HepG2 (cell line): ENCODE measurements at regions not wholly inside any gene's neighbourhood (a gene's known extent, or its start where the extent isn't known, plus 50 kb on each side); places are given as distances from the start of the nearest gene placed in this dataset.

Experiments
- ATAC-seq: fragments of 200-7000 bp; cut with Tn5 transposase; 3 replicates; pipeline ENCODE4 v1.9.1; 2020; ENCODE audit warnings: mild to moderate bottlenecking, moderate library complexity
- BruUV-seq: library from RNA; stranded (reverse); fragments of 400-500 nt; replicated peaks from 2 replicates; lab custom pipeline; 2021; lab: Mats Ljungman, UMichigan
- CTCF ChIA-PET: fragments of 300-600 bp; formaldehyde crosslinking; extraction: SDS; loops from one replicate; lab custom pipeline; 2021; ENCODE audit warnings: low total read pairs, inconsistent platforms, low intra/inter-chr PET ratio; lab: Yijun Ruan, JAX
- POLR2A ChIA-PET: fragments of 350-600 bp; sonication (Branson Sonifier 250); formaldehyde crosslinking; loops from one replicate; lab custom pipeline; 2020; ENCODE audit warnings: antibody characterized with exemption, inconsistent platforms; lab: Yijun Ruan, JAX
- DNase-seq: peaks from one replicate; pipeline ENCODE4 v3.0.0-alpha.2; 2015; ENCODE audit warnings: low spot score
- FAIRE-seq: peaks from 3 replicates; lab custom pipeline; 2011; peaks lifted over from hg19 to GRCh38; lab: Jason Lieb, UNC
- H2AFZ ChIP-seq: one replicate; pipeline ENCODE4 v1.6.1; 2011; ENCODE audit warnings: low read length, inconsistent platforms
- H3K27ac ChIP-seq: fragments of 300-600 bp; 3 replicates; pipeline ENCODE4 v1.8.0; 2011; ENCODE audit warnings: mixed run types, mild to moderate bottlenecking, mixed read lengths, low read length, inconsistent platforms; ENCODE audit not compliant: insufficient read depth; ENCODE audit errors: extremely low read length
- H3K27me3 ChIP-seq, 2 experiments: fragments of 200-600 bp in 1 of 2; 2 replicates in 1 of 2; 3 replicates in 1 of 2; pipeline versions ENCODE4 v1.6.0 to v1.8.0; 2011; ENCODE audit warnings: low read length in 2 of 2, mild to moderate bottlenecking in 2 of 2, moderate library complexity in 2 of 2, inconsistent platforms in 1 of 2; ENCODE audit not compliant: insufficient read depth in 2 of 2, control insufficient read depth in 1 of 2
- H3K36me3 ChIP-seq, 2 experiments: fragments of 200-600 bp in 1 of 2; replicated peaks in 1 of 2; 2 replicates in 1 of 2; 3 replicates in 1 of 2; pipeline versions ENCODE4 v1.5.1 to v1.8.0; 2011; ENCODE audit warnings: low read length in 2 of 2, inconsistent platforms in 1 of 2; ENCODE audit not compliant: insufficient read depth in 2 of 2, control insufficient read depth in 1 of 2
- H3K4me1 ChIP-seq: 2 replicates; pipeline ENCODE4 v1.5.1; 2012; ENCODE audit warnings: low read length, inconsistent platforms; ENCODE audit not compliant: insufficient read depth
- H3K4me2 ChIP-seq: 2 replicates; pipeline ENCODE4 v1.6.0; 2011; ENCODE audit warnings: low read depth, low read length, inconsistent platforms
- H3K4me3 ChIP-seq, 3 experiments: fragments of 200-600 bp in 1 of 3; sonication (generic), shearing (Covaris generic) in 1 of 3; replicated peaks in 1 of 3; 2 replicates each; pipeline ENCODE4 v1.5.1; 2011 to 2016; ENCODE audit warnings: low read length in 3 of 3, inconsistent platforms in 2 of 3, low read depth in 2 of 3, mild to moderate bottlenecking in 2 of 3, control low read depth in 1 of 3, mixed read lengths in 1 of 3; ENCODE audit not compliant: insufficient read depth in 1 of 3
- H3K79me2 ChIP-seq: one replicate; pipeline ENCODE4 v1.6.1; 2011; ENCODE audit warnings: low read length, inconsistent platforms; ENCODE audit not compliant: insufficient read depth
- H3K9ac ChIP-seq: 2 replicates; pipeline ENCODE4 v1.6.0; 2011; ENCODE audit warnings: mild to moderate bottlenecking, low read depth, low read length, inconsistent platforms; ENCODE audit not compliant: insufficient read depth
- H3K9me3 ChIP-seq: 2 replicates; pipeline ENCODE4 v1.5.1; 2012; ENCODE audit warnings: mild to moderate bottlenecking, low read length
- H4K20me1 ChIP-seq: 2 replicates; pipeline ENCODE4 v1.6.0; 2011; ENCODE audit warnings: inconsistent platforms, mild to moderate bottlenecking, low read length, moderate library complexity; ENCODE audit not compliant: insufficient read depth
- ATRX ChIP-seq: sonication (generic); formaldehyde crosslinking; IDR thresholded peaks from 2 replicates; pipeline ENCODE4 v1.4.0; 2020; ENCODE audit warnings: missing genetic modification reagents, borderline replicate concordance
- GLMP ChIP-seq: sonication (generic); formaldehyde crosslinking; IDR thresholded peaks from 2 replicates; pipeline ENCODE4 v1.9.0; 2021; ENCODE audit warnings: missing genetic modification reagents, mild to moderate bottlenecking, borderline replicate concordance
- JARID2 ChIP-seq: sonication (generic); formaldehyde crosslinking; IDR thresholded peaks from 2 replicates; pipeline ENCODE4 v1.8.1; 2023; ENCODE audit warnings: missing genetic modification reagents, inconsistent platforms; ENCODE audit not compliant: insufficient replicate concordance
- KMT2B ChIP-seq: IDR thresholded peaks from 2 replicates; pipeline ENCODE4 v1.6.1; 2016; ENCODE audit warnings: missing genetic modification reagents, missing compliant biosample characterization
- MIXL1 ChIP-seq: IDR thresholded peaks from 2 replicates; pipeline ENCODE4 v1.6.1; 2016
- NR2F1 ChIP-seq, 2 experiments: fragments of 450-650 bp in 1 of 2; formaldehyde crosslinking in 1 of 2; IDR thresholded peaks; 2 replicates each; pipeline versions ENCODE4 v1.5.0 to v1.6.1; 2016 to 2020; ENCODE audit warnings: mild to moderate bottlenecking in 1 of 2, missing compliant biosample characterization in 1 of 2, missing genetic modification reagents in 1 of 2, moderate library complexity in 1 of 2
- PRDM4 ChIP-seq: sonication (generic); formaldehyde crosslinking; IDR thresholded peaks from 2 replicates; pipeline ENCODE4 v1.9.0; 2021; ENCODE audit warnings: missing genetic modification reagents, borderline replicate concordance
- SMAD3 ChIP-seq: sonication (generic); formaldehyde crosslinking; IDR thresholded peaks from 2 replicates; pipeline ENCODE4 v1.4.0; 2020; ENCODE audit warnings: missing genetic modification reagents
- SRSF4 ChIP-seq: fragments of 200-400 bp; formaldehyde crosslinking; IDR thresholded peaks from one replicate; pipeline ENCODE4 v1.6.1; 2018; ENCODE audit warnings: mild to moderate bottlenecking, low read depth, low read length, moderate library complexity; ENCODE audit not compliant: poor library complexity, severe bottlenecking
- YEATS2 ChIP-seq: sonication (generic); formaldehyde crosslinking; IDR thresholded peaks from 2 replicates; pipeline ENCODE4 v1.4.0; 2020; ENCODE audit warnings: missing genetic modification reagents, borderline replicate concordance
- ZKSCAN8 ChIP-seq: IDR thresholded peaks from 2 replicates; pipeline ENCODE4 v1.6.1; 2016; ENCODE audit warnings: borderline replicate concordance, missing genetic modification reagents, missing compliant biosample characterization
- ZNF280B ChIP-seq: sonication (generic); formaldehyde crosslinking; IDR thresholded peaks from 2 replicates; pipeline ENCODE4 v1.5.0; 2020; ENCODE audit warnings: missing genetic modification reagents, mild to moderate bottlenecking, borderline replicate concordance
- ZNF513 ChIP-seq: sonication (generic); formaldehyde crosslinking; conservative IDR thresholded peaks from 2 replicates; pipeline ENCODE4 v1.5.0; 2020; ENCODE audit warnings: missing genetic modification reagents
- ZNF546 ChIP-seq: sonication (generic); formaldehyde crosslinking; conservative IDR thresholded peaks from 2 replicates; pipeline ENCODE4 v1.8.1; 2023; ENCODE audit warnings: mild to moderate bottlenecking, missing genetic modification reagents
- ZNF768 ChIP-seq: sonication (generic); formaldehyde crosslinking; IDR thresholded peaks from 2 replicates; pipeline ENCODE4 v1.4.0; 2020; ENCODE audit warnings: missing genetic modification reagents
- WGBS: methylation state at CpG from one replicate; pipeline ENCODE4 v1.1.6; 2017; ENCODE audit warnings: low lambda C conversion rate; 5-methylcytosine and 5-hydroxymethylcytosine counted together
- in situ Hi-C: cut with HindIII; loops from 2 replicates; pipeline ENCODE4 v1.10.0; 2017; ENCODE audit warnings: low pct_unique_long_range_greater_than_20kb; ENCODE audit not compliant: extremely low pct_ligation_motif_present
- intact Hi-C: fragments of 100-400 bp; cut with micrococcal nuclease; formaldehyde crosslinking; loops from one replicate; pipeline ENCODE4 v1.10.0; 2022; ENCODE audit not compliant: unreplicated experiment

- ChIA-PET CTCF (no interaction called here), POLR2A (no interaction called here)
- WGBS: 33% methylated on average over 7 of the region's 7 CpGs
- in situ Hi-C loops: no loop called here
- no peaks in the 10 kb centered on the region for H3K4me1 ChIP-seq
- H3K9me3 ChIP-seq: no peaks in the 10 kb centered on the region
- no peak overlapping the region for H2AFZ ChIP-seq
- H3K36me3 ChIP-seq: no peaks in the 10 kb centered on the region
- FAIRE-seq (no peak), DNase-seq (no peak), ATAC-seq (no peak)
- no peaks in the 10 kb centered on the region for H4K20me1 ChIP-seq
- peaks cover 6 to 71% of the 10 kb centered on the region in 2 experiments for H3K27me3 ChIP-seq
- H3K79me2 ChIP-seq: no peaks in the 10 kb centered on the region
- H3K9ac ChIP-seq: no peak overlapping the region
- BruUV-seq: no TSS peak
- H3K27ac ChIP-seq: no peak overlapping the region
- no peak overlapping the region for H3K4me3 ChIP-seq
- H3K4me2 ChIP-seq: no peak overlapping the region
- intact Hi-C loops: no loop called here
- TF ChIP-seq JARID2 (CRISPR knock-in tag): no peak
- TF ChIP-seq NR2F1 (CRISPR knock-in tag; IDR thresholded peaks at IDR 0.05): no peak
- TF ChIP-seq MIXL1 (CRISPR knock-in tag): no peak
- no peak for TF ChIP-seq ZNF768 (CRISPR knock-in tag)
- no peak for TF ChIP-seq ZNF513
- TF ChIP-seq PRDM4: no peak
- TF ChIP-seq SRSF4: no peak
- TF ChIP-seq SMAD3 (CRISPR knock-in tag): no peak
- no peak for TF ChIP-seq ZNF546 (CRISPR knock-in tag)
- TF ChIP-seq KMT2B: no peak
- TF ChIP-seq ZNF280B (CRISPR knock-in tag): no peak
- no peak for TF ChIP-seq ATRX (CRISPR knock-in tag)
- TF ChIP-seq GLMP (CRISPR knock-in tag): no peak
- TF ChIP-seq ZKSCAN8 (CRISPR knock-in tag): no peak
- TF ChIP-seq YEATS2: no peak
Measured at GRCh38 chr17:36814958-36815357, 122.3 kb upstream of the LHX1 start.
